GM21576 (cell line): ENCODE measurements at regions not wholly inside any gene's neighbourhood (a gene's known extent, or its start where the extent isn't known, plus 50 kb on each side); places are given as distances from the start of the nearest gene placed in this dataset.
"Not testable (repeated sequence)": the region's sequence is repeated elsewhere in the genome, so short reads cannot be mapped to it uniquely, and the experiment has no call there.

Experiments used
- ATAC-seq: cut with Tn5 transposase; IDR thresholded peaks from one replicate; pipeline ENCODE4 v1.9.1; 2021; ENCODE audit warnings: mild to moderate bottlenecking, moderate library complexity; ENCODE audit not compliant: unreplicated experiment

GRCh38 chr21:35583566-35584216 lies 476.6 kb downstream of the SETD4 start:
- no peak for ATAC-seq

DNA sequence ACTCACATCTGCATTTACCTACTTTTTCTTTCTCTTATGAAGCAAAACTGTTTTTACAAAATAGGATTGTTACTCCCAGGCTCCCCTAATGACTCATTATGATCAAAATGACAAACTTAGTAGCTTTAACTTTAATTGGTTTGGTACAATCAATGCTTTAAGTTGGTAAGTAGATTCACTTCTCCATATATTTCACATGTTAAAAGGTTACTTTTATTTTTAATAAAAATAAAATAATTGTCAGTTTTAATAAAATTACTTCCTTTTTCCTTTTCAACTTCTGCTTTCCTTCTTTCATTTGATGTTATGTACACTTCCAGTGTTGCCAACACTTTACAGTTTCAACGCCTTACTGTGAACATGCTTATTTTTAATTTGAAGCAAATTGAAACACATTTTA lies 477.6 kb downstream of the SETD4 start:
- ATAC-seq: no peak

DNA sequence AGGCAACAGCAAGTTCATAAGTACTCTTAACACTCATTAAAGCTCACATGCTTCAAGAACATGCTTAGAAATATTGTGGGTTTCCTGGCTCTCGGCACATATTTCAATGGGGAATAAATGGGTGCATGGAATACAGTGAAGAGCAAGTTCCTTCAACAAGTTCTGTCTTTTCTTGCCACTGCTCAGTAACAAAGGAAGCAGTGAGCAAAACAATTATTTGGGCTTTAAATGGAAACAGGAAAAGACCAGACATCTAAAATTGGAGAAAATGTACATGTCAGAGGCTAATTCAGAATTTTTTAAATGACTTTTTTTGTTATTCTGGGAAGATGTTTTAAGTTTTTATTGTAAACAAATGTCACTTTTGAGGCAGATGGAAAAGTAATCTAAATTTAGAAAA lies 478.7 kb downstream of the SETD4 start:
- no peak for ATAC-seq

- ATAC-seq: no peak
Measured at GRCh38 chr21:35579520-35580293, 480.6 kb downstream of the SETD4 start.

- no peak for ATAC-seq
Measured at GRCh38 chr21:35578831-35579471, 481.4 kb downstream of the SETD4 start.

DNA sequence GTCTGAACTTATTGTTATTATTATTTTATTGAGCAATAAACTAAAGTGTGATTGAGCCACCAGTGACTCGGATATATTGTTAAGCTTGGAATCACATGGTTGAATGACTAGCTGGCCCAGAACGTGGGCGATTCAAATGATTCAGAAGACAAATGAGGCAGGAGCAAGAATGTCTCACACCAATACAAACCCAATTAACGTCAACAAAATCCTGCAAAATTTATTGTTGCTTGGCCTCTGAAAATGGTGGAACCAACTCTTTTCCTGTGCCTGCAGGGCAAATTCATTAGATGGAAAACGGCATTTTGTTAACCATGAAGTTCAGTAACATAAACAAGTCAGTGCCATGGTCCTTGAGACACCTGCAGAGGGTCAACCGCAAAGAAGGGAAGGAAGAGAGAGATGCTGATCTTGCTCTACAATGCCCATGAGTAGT lies 482.0 kb downstream of the SETD4 start:
- ATAC-seq: no peak

GRCh38 chr21:35575280-35575915 lies 484.9 kb downstream of the SETD4 start:
- no peak for ATAC-seq

GRCh38 chr21:35573472-35574374 lies 486.6 kb downstream of the SETD4 start:
- ATAC-seq: no peak

- no peak for ATAC-seq
Measured at GRCh38 chr21:35571910-35572309, 488.4 kb downstream of the SETD4 start.

- no peak for ATAC-seq
Measured at GRCh38 chr21:35568643-35569042, 491.7 kb downstream of the SETD4 start.

DNA sequence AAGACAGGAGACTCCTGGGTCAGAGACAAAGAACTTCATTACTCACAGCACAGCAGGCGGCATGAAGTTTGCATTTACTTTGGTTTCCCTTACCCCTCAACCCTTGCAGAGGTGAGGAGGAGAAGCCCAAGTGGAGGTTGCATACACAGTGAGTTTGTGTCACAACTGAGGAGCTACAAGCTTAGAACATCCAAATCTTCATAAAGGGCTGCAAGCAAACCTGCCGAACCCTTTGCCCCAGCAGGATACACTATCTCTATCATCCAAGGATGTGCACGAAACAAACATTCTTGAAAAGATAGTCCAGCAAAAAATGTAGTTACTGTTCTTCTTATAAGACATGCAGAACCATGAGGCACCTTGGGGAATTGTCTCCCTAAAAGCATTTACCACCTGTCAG lies 493.5 kb downstream of the SETD4 start:
- ATAC-seq: no peak

- ATAC-seq: no peak
Measured at GRCh38 chr21:35565204-35565611, 495.1 kb downstream of the SETD4 start.

- ATAC-seq: no peak
Measured at GRCh38 chr21:35563885-35564451, 496.4 kb downstream of the SETD4 start.

- ATAC-seq: no peak
Measured at GRCh38 chr21:35562876-35563275, 497.4 kb downstream of the SETD4 start.

DNA sequence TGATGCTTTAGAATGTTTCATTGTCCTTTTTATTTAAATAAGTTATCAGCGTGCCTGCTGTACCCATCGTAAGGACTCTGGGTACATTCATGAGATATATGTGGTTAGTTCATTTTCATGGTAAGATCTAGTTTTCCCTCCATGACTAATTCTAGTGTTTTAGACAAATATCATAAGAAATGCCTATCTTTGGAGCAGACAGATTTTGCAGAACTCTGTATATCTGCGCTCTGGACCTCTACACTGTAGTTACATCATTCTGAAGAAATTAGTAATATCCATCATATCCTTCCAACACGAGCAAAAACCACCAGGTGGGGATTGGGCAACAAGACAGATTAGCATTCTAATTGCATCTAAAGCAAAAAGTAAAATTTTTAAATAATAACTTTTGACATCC lies 499.2 kb downstream of the SETD4 start:
- ATAC-seq: no peak

GRCh38 chr21:35559829-35560225 lies 500.5 kb downstream of the SETD4 start:
- no peak for ATAC-seq

DNA sequence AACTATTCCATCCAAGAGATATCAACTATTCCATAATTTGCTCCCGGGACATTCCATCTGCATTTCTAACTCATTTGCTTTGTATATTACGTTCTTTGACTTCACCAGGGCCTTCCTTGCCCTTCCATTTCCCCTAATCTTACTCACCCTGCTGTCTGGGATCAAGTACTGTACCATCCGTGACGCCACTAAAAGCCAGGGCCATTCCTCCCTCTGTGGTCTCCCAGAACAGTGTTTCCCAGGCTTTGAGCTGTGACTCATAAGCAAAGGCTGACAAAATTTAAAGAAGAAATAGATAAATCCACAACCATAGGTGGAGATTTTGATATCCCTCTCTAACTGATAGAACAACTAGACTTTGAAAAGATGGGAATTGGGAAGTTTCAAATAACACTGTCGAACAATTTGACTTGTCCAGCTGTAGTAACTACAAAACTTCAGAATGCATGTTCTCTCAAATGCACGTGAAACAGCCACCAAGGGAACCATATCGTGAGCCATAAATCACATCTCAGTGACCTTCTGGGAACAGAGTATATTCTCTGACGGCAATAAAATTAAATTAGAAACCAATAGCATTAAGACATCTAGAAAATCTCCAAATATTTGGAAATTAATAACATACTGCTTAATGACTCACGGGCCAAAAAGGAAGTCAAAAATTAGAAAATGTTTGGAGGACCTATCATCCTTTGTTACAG lies 501.0 kb downstream of the SETD4 start:
- ATAC-seq: no peak

DNA sequence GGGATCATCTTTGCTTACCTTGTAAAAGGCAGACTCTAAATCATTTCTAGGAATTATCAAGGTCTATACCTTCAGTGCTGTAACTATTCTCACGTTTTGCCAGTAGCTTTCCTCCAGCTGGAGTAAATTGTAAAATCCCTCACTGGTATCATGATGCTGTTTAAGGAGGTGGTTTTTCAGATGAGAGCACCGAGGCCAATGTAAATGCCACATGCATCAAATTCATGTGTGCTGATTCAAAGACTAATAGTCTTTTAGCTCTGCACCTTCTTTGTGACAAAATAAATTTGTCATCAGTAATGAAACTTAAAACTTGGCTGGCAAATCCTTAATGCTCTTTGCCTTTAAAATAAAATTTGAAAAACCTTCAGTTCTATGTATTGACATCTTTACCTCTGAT lies 503.8 kb downstream of the SETD4 start:
- no peak for ATAC-seq

DNA sequence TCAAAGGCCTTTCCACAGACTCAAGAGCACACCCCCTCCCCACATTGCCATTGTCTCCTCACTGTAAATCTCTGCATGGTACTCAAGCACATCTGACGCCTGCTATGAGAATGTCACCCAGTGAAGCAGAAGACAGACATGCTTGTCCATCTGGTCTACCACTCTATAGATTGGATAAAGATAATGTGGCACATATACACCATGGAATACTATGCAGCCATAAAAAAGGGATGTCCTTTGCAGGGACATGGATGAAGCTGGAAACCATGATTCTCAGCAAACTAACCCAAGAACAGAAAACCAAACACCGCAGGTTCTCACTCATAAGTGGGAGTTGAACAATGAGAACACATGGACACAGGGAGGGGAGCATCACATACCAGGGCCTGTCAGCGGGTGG lies 503.4 kb upstream of the RUNX1 start:
- not testable (repeated sequence) for ATAC-seq
